ENCODE measurements at regions not wholly inside any gene's neighbourhood (a gene's known extent, or its start where the extent isn't known, plus 50 kb on each side); places are given as distances from the start of the nearest gene placed in this dataset.
"Not testable (repeated sequence)": the region's sequence is repeated elsewhere in the genome, so short reads cannot be mapped to it uniquely, and the experiment has no call there.

DNA sequence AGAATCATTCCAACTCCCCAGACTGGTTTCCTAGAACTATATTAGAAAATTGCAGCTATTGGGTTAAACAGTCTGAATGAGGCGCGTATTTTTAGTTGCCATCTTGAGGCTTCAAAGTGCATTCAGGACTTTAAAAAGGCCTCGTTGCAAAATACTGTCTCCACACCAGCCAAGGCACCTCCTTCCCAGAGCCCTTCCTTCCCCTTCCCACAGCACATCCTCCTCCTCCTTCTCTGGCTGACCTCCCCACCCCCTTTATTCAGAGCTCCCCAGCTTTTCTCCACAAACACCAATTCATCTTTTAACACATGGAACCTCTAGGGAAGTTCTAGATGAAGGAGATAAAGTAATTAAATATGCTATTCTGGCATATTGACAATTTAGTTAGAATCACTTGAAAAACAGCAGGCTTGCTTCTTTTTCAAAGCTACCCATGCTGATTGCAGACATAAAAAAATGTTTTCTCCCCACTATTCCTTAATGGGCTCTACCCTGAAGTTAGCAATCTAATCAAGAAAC is 90.3 kb downstream of the RTP5 start:
- DNase-seq, result no peak

DNA sequence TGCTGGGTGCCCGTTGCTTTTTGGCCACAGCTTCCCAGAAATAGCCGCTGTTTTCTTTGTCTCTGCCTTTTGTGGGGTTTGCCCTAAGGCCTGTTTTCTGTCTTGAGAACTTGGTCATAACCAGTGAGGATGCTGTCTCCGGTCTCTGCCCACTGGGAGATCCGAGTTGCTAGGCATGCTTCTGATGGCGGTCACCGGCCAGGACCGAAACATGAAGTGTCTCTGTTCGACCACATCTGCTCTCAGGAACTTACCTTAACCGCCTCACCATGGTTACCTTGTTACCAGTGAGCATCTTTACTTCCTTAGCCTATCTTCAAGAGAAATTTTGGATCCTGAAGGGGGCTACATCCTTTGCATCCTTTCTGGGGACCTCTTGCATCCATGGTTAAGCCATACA is 91.9 kb downstream of the RTP5 start:
- DNase-seq, result no peak

DNA sequence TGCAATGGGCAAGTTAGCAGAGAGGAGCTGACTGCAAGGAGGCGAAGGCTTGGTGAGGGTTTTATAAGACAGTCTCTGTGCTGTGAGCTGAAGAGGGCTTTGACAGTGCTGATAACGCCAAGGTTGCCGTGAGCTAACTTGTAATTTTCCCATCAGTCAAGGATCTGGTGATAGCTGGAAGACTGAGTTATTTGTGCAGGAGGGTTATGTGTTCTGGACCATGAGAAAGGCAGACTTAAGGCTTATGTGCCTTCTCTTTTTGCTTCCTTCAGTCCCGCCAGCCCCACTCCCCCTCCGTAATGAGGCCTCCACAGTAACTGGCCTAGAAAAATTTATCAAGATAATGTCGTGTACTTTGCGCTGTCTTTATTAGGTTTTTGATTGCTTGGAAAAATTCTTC is 94.6 kb downstream of the RTP5 start:
- DNase-seq, result no peak

DNA sequence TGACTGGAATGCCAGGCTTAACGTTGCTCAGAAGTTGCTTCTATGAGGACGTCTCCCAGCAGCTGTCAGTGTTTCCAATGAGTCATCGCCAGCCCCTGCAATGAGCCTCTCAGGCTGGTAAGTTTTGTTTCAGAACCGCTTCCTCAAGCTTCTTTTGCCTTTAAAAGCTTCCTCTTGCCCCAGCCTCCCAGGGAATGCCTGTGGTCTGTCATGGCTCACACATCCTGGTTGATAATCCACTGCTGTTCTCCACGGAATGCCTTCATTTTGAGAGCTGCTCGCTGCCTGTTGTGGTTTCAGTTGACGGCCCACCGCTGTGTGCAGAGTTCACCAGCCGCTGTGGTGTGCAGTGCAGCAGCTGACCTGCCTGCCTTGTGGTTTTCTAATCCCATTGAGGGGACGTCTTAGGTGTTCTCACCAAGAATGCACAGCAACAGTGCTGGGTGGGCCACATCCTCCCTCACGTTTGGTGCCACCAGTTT is 96.4 kb downstream of the RTP5 start:
- DNase-seq, result peak; percentile 22 to 71

DNA sequence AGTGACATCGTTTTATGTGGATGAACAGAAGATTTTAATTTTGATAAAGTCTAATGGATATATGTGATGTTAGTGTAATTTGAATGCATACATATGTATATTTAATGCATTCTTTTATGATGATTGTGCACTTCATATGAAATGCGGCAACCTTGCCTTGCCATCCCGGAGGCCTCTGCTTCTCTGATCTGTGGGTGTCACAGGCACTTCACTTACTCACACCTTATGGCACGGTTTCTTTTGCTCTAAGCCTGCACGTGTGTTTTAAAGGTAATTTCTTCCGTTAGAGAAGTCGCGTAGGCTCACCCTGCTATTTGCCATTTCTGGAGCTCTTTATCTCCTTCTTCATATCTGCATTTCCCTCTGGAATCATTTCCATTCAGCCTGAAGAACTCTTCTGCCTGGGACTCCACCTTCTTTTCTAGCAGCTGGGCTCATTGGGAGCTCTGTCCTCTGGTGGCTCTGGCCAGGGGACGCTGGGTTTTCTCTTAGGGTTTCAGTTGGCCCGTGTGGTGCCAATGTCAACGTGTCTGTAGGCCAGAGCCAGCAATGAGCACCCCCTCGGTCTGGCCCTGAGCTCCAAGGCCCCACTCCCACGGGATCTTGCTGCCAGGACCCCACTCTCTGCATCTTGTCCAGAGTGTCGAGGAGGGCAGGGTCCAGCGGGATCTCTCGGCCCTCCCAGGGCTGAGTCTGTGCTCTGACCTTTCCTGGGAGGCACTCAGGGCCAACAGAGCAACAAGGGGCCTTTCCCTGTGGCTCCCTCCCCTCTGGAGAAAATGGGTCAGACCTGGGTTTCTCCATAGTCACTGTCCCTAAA is 97.3 kb downstream of the RTP5 start:
- no peak for DNase-seq

DNA sequence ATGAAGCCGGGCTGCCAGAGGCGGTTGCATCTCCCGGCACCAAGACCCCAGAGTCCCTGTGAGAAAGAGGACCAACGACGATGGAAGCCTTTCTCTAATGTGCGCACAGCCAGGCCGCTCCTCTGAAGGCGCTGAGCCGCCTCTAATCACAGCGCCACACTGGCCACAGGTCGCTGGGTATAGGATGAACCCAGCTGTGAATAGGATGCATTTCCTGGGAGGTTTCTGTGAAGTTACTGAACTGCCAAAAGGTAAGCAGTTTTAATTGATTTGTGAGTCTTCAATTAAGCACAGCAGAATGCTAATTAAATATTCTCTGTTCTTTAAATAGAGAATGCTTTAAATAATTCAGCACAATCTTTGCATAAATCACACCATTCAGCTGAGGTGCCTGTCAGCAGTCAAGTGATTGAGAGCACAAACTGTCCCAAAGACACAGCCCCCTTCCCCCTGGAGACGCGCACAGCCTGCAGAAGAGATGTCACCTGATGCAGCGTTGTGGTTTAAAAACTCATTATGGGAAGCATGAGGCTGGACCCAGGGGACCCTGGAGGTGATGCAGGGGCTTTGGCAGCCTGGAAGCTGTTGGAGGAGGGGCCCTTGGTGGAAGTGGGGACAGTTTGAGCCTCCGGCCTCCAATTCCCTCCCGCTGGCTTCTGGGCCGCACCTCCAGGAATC is 98.1 kb downstream of the RTP5 start:
- DNase-seq, result no peak

DNA sequence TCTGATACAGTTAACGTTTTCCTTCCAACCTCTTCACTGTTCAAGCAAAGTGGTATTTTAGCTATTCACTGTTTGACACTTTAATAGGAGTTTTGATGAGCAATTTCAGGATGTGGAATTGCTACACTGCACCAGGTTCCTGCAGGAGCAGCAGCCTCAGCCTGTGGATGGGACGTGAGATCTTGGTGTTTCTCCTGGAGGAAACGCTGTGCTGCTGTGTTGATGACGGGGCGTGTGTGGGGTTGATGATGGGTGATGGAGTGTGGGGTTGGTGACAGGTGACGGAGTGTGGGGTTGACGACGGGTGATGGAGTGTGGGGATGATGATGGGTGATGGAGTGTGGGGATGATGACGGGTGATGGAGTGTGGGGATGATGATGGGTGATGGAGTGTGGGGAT is 98.9 kb downstream of the RTP5 start:
- DNase-seq, result no peak

DNA sequence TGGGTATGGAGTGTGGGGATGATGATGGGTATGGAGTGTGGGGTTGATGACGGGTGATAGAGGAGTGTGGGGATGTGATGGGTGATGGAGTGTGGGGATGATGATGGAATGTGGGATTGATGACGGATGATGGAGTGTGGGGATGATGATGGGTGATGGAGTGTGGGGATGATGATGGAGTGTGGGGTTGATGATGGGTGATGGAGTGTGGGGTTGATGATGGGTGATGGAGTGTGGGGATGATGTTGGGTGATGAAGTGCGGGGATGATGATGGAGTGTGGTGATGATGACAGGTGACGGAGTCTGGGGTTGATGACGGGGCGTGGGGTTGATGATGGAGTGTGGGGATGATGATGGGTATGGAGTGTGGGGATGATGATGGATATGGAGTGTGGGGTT is 99.7 kb downstream of the RTP5 start:
- not testable (repeated sequence) for DNase-seq

DNA sequence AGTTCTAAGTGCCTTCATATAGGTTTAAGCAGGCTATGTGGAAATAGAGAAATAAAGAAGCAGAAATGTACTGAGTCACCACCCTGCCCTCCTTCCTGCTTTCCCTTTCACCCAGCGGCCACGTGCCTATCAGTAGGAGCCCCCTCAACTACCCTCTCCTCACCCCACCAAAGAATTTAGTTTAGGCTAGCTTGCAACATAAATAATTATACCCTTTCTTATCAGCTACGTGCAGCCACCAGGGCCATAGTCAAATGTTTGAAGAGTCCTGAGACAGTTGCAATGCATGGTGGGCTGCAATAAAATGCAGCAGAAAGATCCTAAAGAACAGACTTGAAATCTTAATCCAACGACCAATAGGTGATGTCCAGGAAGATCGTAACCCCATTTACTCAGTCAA is 101.2 kb downstream of the RTP5 start:
- no peak for DNase-seq

DNA sequence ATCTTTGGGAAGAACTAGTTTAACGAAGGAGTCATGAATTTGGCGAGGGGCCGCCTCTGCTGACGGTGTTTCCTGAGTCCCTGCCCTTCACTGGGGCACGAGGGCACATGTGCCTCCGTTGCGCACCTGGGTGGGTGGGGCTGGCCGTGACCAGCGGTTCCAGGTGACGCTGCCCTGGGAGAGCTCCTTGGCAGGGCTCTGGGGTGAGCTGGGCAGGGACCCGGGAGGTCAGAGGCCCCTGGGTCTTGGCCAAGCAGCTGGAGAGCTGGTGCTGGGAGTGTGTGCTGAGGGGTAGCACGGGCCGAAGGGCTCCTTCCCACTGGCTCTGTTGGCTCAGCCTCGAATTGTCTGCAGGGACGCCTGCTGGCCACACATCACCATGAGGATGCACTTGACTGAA is 104.6 kb downstream of the RTP5 start:
- no peak for DNase-seq

DNA sequence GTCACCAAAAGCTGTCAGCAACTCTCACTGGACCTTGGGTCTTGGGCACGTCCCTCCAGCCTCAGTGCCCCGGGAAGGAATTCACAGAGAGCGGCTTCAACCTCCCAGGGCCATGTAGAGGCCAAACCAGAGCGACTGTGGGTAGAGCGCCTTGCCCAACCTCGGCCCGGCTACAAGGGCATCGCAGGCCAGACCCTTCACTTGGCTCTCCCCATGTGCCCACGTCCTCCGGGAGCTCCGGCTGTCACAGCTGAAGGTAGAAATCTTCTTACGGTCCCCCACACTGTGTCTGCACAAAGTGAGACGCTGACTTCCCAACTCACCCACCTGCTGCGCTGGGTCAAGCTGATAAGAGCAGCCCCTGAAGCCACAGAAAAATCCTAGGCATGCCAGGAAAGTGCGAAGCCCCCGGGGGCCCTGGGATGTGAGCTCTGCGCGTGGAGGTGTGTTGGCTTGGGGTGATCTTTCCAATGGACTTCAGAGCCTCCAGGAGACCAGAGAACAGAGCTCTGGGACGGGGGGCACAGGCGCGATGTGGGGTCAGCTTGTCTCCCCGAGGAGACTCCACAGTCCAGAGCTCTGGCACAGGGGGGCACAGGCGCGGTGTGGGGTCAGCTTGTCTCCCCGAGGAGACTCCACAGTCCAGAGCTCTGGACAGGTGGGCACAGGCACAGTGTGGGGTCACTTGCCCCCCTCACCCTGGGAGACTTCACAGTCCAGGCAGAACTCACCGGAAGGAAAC is 105.5 kb downstream of the RTP5 start:
- DNase-seq, result no peak

DNA sequence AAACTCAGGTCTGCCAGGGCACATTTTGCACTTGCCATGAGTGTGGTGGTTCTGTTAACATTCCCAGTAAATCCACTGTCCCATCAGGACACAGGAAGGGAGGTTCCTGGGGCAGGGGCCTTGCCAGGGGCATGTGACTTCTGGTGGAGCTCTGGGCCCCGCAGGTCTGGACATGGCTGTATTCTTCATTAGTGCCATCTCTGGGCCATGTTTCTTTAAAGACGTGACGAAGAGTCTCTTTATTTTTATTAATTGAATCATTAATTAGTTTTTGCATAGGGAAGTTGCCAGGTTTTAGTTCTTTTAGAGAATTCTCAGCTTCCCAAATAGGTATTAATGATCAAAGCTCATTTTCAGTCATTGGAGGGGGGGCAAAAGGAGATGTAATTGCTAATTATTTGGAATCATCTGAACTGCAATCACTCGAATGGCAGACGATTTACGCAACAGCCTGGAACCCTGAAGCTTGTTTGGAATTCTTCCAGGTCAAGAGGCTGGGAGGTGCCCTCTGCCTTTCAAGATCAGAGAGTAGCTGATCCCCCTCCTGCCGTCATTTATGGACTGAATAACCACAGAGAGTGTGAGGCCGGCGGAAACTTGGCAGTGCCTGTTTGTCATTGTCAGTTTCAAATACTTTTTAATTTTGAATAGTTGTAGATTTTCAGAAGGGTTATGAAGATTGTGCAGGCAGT is 106.2 kb downstream of the RTP5 start:
- DNase-seq, result no peak

DNA sequence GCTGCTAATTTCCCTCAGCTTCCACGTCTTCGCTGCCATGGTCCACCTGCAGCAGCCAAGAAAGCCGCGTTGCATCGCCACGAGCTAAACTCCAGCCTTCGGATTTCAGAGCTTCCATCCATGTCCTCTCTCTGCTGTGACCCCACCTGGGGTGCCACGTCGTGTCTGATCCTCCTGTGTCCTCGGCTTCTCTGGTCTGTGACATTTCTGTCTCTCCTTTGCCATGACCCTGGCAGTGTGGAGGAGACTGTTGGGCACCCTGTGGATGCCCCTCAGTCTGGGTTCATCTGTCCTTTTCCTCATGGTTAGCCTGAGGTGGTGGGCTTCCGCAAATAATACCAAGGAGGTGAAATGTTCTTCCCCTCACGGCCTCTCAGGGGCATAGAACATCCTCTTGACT is 106.8 kb downstream of the RTP5 start:
- DNase-seq, result no peak

DNA sequence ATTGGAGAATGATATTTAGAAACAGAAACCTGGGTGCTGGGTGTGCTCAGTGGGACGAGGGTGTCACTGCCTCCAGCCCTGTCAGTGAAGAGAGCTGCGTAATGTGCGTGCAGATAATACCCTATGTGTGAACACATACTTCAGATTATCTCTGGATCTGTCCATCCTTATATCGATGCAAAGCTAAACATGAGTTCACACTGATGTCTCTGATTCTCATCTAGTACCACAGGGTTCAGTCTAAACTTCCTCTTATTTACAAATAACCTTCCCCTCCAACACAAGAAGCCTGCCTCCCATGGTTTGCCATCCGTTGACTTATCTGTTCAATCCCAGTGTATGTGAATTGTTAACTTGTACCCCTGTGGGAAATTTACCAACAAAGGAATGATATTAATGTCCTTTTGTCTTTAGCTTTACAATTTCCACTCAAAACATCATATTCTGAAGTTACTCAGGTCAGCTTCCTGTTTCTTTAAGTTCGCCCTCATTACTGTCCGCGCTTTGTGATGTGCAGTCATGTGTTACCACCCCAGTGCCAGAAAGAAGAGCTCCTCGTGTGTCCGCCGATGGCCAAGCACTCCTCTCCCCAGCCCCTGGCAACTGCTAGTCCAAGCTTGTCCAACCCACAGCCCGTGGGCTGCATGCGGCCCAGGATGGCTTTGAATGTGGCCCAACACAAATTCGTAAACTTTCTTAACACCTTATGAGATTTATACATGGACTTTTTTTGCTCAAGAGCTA is 108.2 kb downstream of the RTP5 start:
- DNase-seq, result no peak

DNA sequence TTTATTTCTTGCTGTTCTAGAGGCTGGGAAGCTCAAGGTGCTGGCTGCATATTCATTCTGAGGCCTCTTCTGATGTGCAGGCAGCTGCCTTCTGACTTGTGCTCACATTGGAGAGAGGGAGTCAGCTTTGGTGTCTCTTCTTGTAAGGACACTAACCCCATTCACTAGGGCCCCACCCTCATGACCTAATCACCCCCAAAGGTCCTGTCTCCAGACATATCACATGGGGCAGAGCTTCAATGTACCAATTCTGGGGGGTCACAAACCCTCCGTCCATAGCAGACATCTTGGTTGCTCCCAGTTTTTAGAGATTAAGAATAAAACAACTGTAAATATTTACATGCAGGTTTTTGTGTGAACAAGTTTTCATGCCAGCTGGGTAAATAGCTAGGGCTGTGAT is 109.1 kb downstream of the RTP5 start:
- no peak for DNase-seq

DNA sequence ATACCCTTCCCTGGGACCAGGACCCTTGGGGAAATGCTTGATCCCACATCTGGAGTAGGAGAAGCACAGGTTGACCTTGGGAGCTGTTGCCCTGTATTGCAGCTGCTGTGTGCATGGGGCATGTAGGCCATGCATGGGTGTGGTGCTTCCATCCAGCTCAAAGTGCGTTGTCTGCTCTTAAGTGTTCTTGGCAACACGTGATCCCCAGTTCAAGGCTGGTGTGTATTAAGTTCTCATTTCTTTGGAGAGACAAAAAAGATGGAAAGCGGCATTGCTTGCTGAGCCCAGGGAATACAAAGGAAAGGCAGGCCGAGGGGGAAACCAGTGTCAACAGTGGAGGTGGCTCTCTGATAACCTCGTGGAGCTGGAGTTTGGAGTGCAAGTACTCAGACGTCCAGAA is 110.7 kb downstream of the RTP5 start:
- no peak for DNase-seq

DNA sequence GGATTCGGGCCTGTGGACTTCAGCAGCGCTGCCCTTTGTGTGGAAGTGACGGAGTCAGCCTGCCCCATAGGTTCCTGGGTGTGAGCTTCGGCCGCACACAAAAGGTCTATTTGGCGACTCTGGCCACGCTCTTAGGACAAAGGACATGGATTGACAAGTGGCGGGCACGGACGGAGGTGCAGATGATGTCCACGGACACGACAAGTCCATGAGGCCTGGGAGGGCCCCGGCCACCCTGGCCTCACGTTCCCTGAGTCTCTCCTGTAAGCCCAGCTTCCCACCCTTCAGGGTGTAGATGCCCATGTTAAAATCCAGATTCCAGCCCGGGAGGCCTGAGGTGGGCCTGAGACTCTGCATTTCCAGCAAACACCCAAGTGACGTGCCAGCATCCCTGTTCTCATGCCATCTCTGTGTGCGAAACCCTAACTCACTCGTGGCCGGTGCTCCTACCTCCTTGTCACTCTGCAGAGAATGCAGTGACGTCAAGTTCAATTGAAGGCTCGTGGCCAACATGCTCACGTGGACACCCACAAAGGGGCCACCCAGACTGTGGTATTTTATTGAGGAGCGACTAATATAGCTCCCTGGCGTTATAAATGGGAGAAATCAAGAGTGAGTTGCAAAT is 111.7 kb downstream of the RTP5 start:
- no peak for DNase-seq

DNA sequence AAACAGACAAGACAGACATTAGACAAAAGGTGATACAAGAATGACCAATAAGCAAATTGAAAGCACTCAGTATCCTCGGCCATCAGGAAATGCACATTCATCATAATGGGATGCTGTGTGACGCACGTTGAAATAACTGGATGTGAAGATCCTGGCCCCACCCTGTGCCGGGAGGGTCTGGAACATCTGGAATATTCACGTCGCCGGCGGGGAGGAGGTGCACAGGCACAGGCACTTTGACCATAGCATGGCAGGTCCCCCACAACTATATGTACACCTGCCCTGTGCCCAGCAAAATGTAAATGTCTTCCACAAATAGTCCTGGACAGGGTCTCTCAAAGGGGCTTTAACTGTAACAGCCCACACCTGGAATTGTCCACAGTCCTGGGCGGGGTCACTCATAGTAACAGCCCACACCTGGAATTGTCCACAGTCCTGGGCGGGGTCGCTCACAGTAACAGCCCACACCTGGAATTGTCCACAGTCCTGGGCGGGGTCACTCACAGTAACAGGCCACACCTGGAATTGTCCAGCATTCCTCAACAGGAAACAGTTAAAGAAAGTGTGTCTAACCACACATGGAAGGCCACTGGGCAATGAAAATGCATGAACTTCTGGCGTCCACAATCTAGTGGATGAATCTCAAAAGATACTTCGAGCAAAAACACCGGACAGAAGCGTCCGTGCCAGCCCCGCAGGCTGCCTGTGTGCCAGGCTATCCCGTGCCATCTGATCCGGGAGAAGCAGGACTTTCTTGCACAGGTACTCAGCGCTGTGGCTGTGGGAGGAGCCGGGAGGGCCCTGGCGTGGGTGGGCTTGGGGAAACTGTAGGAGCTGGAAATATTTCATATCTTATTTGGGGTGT is 113.4 kb downstream of the RTP5 start:
- DNase-seq, result no peak

DNA sequence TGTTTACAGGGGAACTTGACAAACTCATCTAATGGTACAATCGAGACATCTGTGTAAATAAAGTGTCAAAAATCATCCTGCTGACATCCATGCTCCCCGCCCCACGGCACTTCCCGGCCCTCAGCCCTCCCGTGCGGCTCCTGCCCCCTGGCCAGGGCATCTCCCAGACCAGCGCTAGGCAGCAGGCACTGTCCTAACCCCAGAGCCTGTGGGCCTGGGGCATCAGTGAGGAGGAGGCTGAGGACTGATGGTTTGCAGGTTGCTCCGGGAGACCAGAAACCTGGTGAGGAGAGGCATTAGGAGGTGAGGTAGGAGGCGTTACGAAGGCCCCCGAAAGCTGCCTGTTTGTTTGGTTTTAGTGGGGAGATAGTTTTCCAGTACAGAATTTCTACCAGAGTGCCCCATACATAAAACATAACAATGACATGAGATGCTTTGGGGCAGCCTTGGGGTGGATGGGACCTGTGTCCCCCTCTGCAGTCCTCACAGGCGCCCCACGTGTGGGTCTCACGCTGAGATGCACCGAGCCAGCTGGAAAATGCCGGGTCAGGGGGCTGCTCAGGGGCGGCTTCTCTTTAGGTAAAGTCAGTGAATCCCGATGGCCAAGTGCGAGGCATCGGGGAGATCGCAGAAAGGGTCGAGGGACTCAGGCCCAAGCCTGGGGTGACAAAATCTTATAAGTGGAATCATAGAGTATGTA is 114.2 kb downstream of the RTP5 start:
- DNase-seq, result no peak

DNA sequence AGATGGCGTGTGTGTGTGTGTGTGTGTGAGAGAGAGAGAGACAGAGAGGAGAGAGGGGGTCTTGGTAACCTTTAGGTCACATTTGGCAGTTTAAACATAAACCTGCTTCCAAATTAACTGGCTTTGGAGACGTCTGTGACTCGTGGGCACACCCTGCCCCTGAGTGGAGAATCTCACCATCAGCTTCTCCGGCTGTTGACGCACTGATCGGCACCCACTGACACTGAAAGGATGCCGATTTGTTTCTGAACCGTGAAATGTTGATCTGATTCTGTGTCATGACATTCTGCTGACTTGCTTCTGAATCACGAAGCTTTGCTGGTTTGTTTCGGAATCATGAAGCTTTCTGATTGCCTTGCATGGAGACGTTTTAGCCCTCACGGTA is 114.7 kb downstream of the RTP5 start:
- no peak for DNase-seq

All from bone marrow (tissue), 2 donors.